RWPE2 (cell line): ENCODE measurements at regions not wholly inside any gene's neighbourhood (a gene's known extent, or its start where the extent isn't known, plus 50 kb on each side); places are given as distances from the start of the nearest gene placed in this dataset.

ENCODE experiments used
- ATAC-seq: fragments of 200-7000 bp; cut with Tn5 transposase; 3 replicates; pipeline ENCODE4 v1.9.1; 2021; ENCODE audit warnings: low read depth
- DNase-seq: peaks from one replicate; pipeline ENCODE4 v3.0.0-alpha.2; 2020; ENCODE audit warnings: low spot score
- H3K27ac ChIP-seq: fragments of 450-650 bp; 2 replicates; pipeline ENCODE4 v1.5.1; 2017; ENCODE audit warnings: mild to moderate bottlenecking; ENCODE audit not compliant: poor library complexity, severe bottlenecking
- H3K27me3 ChIP-seq: fragments of 250-450 bp; sonication (Bioruptor Pico); 2 replicates; pipeline ENCODE4 v1.5.1; 2021; ENCODE audit warnings: mild to moderate bottlenecking, moderate library complexity; ENCODE audit not compliant: insufficient read depth, poor library complexity, severe bottlenecking
- H3K36me3 ChIP-seq: fragments of 250-450 bp; sonication (Bioruptor Pico); 2 replicates; pipeline ENCODE4 v1.5.1; 2020; ENCODE audit warnings: low read depth, mild to moderate bottlenecking, moderate library complexity
- H3K4me1 ChIP-seq: fragments of 250-450 bp; sonication (Bioruptor Pico); 2 replicates; pipeline ENCODE4 v1.5.1; 2021; ENCODE audit warnings: mild to moderate bottlenecking, moderate library complexity; ENCODE audit not compliant: insufficient read depth, poor library complexity, severe bottlenecking
- H3K4me3 ChIP-seq: fragments of 250-450 bp; sonication (Bioruptor Pico); 2 replicates; pipeline ENCODE4 v1.5.1; 2021; ENCODE audit warnings: mild to moderate bottlenecking, moderate library complexity; ENCODE audit not compliant: severe bottlenecking
- H3K9me3 ChIP-seq: fragments of 250-450 bp; sonication (Bioruptor Pico); 2 replicates; pipeline ENCODE4 v1.5.1; 2021; ENCODE audit warnings: mild to moderate bottlenecking, moderate library complexity; ENCODE audit not compliant: severe bottlenecking
- CTCF ChIP-seq: fragments of 450-650 bp; IDR thresholded peaks from one replicate; pipeline ENCODE4 v1.5.1; 2017; ENCODE audit warnings: mild to moderate bottlenecking, moderate library complexity; ENCODE audit not compliant: poor library complexity, severe bottlenecking

GRCh38 chr2:18498531-18498930 lies 61.9 kb downstream of the RDH14 start:
- no peak for TF ChIP-seq CTCF
- Histone ChIP-seq H3K4me3 (no peak overlapping the region), H3K4me1 (no peaks in the 10 kb centered on the region), H3K27ac (no peak overlapping the region), H3K27me3 (no peaks in the 10 kb centered on the region), H3K9me3 (no peaks in the 10 kb centered on the region), H3K36me3 (no peaks in the 10 kb centered on the region)
- ATAC-seq (no peak), DNase-seq (no peak)

- Histone ChIP-seq H3K4me3 (no peak overlapping the region), H3K4me1 (no peaks in the 10 kb centered on the region), H3K27me3 (no peaks in the 10 kb centered on the region), H3K9me3 (no peaks in the 10 kb centered on the region), H3K36me3 (no peaks in the 10 kb centered on the region), H3K27ac (no peak overlapping the region)
- TF ChIP-seq CTCF, result no peak
- ATAC-seq, result no peak
- DNase-seq, result no peak
These were observed 63.9 kb downstream of the RDH14 start for GRCh38 chr2:18496516-18496915.

GRCh38 chr2:18495058-18495457 lies 65.4 kb downstream of the RDH14 start:
- no peaks in the 10 kb centered on the region for H3K4me1 ChIP-seq
- H3K4me3 ChIP-seq, result no peak overlapping the region
- H3K27me3 ChIP-seq, result no peaks in the 10 kb centered on the region
- no peaks in the 10 kb centered on the region for H3K36me3 ChIP-seq
- no peak for DNase-seq
- no peak overlapping the region for H3K27ac ChIP-seq
- no peak for TF ChIP-seq CTCF
- ATAC-seq, result no peak
- H3K9me3 ChIP-seq, result no peaks in the 10 kb centered on the region

- no peak overlapping the region for H3K4me3 ChIP-seq
- H3K9me3 ChIP-seq, result no peaks in the 10 kb centered on the region
- no peaks in the 10 kb centered on the region for H3K27me3 ChIP-seq
- H3K27ac ChIP-seq, result no peak overlapping the region
- ATAC-seq (no peak), DNase-seq (no peak)
- no peaks in the 10 kb centered on the region for H3K4me1 ChIP-seq
- no peaks in the 10 kb centered on the region for H3K36me3 ChIP-seq
- no peak for TF ChIP-seq CTCF
These were observed 67.7 kb downstream of the RDH14 start for GRCh38 chr2:18492721-18493120.

- DNase-seq (no peak), ATAC-seq (no peak)
- TF ChIP-seq CTCF, result no peak
- Histone ChIP-seq H3K4me3 (no peak overlapping the region), H3K27ac (no peak overlapping the region), H3K27me3 (no peaks in the 10 kb centered on the region), H3K4me1 (no peaks in the 10 kb centered on the region), H3K9me3 (no peaks in the 10 kb centered on the region), H3K36me3 (no peaks in the 10 kb centered on the region)
These were observed 68.9 kb downstream of the RDH14 start for GRCh38 chr2:18491577-18491976.
